GM18505 (cell line): ENCODE measurements at regions not wholly inside any gene's neighbourhood (a gene's known extent, or its start where the extent isn't known, plus 50 kb on each side); places are given as distances from the start of the nearest gene placed in this dataset.
A peak's percentile ranks its signal among the peaks of the same experiment; 100 is the strongest.
"Not testable (repeated sequence)": the region's sequence is repeated elsewhere in the genome, so short reads cannot be mapped to it uniquely, and the experiment has no call there.

Experiments
- ATAC-seq: cut with Tn5 transposase; IDR thresholded peaks from one replicate; pipeline ENCODE4 v1.9.1; 2021; ENCODE audit not compliant: unreplicated experiment
- POLR2A ChIP-seq: IDR thresholded peaks from 4 replicates; pipeline ENCODE4 v1.6.1; 2011; ENCODE audit warnings: borderline replicate concordance; ENCODE audit not compliant: insufficient read depth, insufficient read length; ENCODE audit errors: extremely low read depth

- peak; percentile 24 for ATAC-seq
Observed at GRCh38 chr1:161454865-161455707, 50.2 kb upstream of the FCGR2A start.

DNA sequence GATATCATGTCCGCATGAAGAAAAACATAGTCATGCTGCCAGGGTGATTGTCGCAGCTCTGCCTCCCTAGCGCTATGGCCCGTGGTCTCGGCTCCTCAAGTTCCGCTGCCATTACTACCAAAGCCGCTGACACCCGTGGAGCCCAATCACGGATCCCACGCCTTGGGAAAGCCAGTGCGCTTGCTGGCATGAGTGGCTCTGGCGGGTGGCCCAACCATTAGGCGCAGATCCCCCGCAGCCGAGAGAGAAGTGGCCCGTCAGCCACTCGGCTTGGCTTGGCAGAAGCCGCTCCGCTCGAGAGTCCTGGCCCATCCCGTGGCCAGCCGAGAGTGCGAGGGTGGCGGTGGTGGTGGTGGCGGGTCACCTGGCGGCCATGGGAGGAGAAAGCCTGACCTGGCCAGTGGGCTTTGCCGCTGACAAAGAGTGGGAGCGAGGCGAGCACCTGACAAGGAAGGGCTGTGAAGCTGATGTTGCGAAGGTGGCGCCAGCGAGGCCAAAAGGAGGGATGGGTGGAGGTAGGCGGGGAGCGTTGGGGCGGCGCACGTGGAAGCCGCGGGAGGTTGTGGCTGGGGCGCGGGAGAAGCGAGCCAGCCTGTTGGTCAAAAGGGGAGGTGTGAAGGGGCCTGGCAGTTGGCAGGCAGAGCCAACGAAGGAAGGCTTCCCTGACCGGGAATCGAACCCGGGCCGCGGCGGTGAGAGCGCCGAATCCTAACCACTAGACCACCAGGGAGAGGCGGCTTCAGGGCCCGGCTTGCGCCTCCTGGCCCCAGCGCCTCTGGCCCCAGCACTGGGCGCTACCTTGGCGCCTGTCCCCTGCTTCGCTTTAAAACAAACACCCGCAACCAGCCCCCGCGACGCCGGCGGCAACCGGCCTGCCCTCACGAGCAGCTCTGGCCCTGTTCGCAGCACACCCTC, 51.0 kb upstream of the FCGR2A start:
- ATAC-seq: peak; percentile 66

DNA sequence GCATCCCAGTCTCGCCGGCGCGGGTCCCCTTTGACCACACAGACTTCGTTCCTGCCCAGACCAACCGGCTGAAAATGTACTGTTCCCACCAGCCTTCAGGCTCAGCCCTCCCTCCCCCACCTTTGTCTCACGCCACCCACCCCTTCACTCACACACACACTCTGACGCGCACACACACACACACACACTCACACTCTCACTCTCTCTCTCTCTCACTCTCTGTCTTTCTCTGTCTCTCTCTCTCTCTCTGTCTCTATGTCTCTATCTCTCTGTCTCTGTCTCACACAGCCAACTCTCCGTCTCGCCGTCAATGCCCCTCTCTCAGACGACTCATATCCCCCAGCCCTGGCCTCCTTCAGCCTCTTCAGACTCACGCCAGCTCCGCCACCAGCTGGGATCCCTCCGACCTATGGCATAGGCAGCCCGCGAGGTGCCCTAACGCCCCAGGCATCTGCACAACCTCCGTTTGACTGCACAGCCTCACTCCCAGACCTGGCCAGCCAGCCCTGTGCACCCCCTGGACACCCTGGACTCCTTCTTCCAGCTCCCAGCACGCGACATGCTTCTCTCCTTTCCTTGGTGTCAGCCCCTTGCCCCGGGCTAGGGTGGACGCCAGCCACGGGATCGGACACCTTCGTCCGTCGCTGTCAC, 53.4 kb upstream of the FCGR2A start:
- ATAC-seq: not testable (repeated sequence)

GRCh38 chr1:161447760-161448332, 57.4 kb upstream of the FCGR2A start:
- peak; percentile 27 for ATAC-seq

DNA sequence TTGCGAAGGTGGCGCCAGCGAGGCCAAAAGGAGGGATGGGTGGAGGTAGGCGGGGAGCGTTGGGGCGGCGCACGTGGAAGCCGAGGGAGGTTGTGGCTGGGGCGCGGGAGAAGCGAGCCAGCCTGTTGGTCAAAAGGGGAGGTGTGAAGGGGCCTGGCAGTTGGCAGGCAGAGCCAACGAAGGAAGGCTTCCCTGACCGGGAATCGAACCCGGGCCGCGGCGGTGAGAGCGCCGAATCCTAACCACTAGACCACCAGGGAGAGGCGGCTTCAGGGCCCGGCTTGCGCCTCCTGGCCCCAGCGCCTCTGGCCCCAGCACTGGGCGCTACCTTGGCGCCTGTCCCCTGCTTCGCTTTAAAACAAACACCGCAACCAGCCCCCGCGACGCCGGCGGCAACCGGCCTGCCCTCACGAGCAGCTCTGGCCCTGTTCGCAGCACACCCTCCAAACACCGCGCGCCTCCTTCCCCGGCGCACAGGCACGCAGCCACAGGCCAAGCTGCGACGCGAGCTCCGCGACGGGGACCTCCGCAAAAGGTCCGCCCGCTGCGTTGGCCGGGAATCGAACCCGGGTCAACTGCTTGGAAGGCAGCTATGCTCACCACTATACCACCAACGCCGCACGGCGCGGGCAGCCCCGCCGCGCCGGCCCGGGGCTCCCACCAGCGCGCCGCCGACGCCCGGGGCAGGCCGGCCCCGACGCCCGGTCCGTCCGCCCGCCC, 58.1 kb upstream of the FCGR2A start:
- ATAC-seq: peak; percentile 47

GRCh38 chr1:161444725-161445124, 60.5 kb upstream of the FCGR2A start:
- ATAC-seq: not testable (repeated sequence)

DNA sequence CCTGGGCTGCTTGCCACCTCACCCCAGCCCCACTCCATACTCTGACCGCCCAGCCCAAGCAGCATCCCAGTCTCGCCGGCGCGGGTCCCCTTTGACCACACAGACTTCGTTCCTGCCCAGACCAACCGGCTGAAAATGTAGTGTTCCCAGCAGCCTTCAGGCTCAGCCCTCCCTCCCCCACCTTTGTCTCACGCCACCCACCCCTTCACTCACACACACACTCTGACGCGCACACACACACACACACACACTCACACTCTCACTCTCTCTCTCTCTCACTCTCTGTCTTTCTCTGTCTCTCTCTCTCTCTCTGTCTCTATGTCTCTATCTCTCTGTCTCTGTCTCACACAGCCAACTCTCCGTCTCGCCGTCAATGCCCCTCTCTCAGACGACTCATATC, 61.0 kb upstream of the FCGR2A start:
- not testable (repeated sequence) for ATAC-seq

- peak; percentile 46 for ATAC-seq
- no peak for TF ChIP-seq POLR2A
Observed at GRCh38 chr1:161440312-161440894, 64.9 kb upstream of the FCGR2A start.

- no peak for ATAC-seq
- no peak for TF ChIP-seq POLR2A
Observed at GRCh38 chr1:161439280-161440232, 65.7 kb upstream of the FCGR2A start.

GRCh38 chr1:161433191-161433590, 65.5 kb upstream of the CFAP126 start:
- ATAC-seq: not testable (repeated sequence)

GRCh38 chr1:161432091-161432490, 64.4 kb upstream of the CFAP126 start:
- no peak for ATAC-seq

GRCh38 chr1:161427733-161428516, 60.2 kb upstream of the CFAP126 start:
- no peak for TF ChIP-seq POLR2A
- ATAC-seq: no peak

More at GRCh38 chr1:161432091-161432490, 64.4 kb upstream of the CFAP126 start:
- TF ChIP-seq POLR2A: no peak

GRCh38 chr1:161422914-161423313, 55.2 kb upstream of the CFAP126 start:
- not testable (repeated sequence) for ATAC-seq
